SU-DHL-6 (cell line): ENCODE measurements at regions not wholly inside any gene's neighbourhood (a gene's known extent, or its start where the extent isn't known, plus 50 kb on each side); places are given as distances from the start of the nearest gene placed in this dataset.

ENCODE experiments used
- H2AFZ ChIP-seq: fragments of 200-600 bp; sonication (generic); 2 replicates; pipeline ENCODE4 v1.6.1; 2014; ENCODE audit warnings: low read depth, mild to moderate bottlenecking, moderate library complexity, mixed read lengths, antibody characterized with exemption, low read length; ENCODE audit not compliant: severe bottlenecking
- H3F3A ChIP-seq: fragments of 200-600 bp; shearing (Covaris generic); 2 replicates; pipeline ENCODE4 v1.6.0; 2016; ENCODE audit warnings: antibody characterized with exemption, mild to moderate bottlenecking; ENCODE audit not compliant: insufficient read depth
- H3K27ac ChIP-seq: fragments of 200-600 bp; sonication (generic); 2 replicates; pipeline ENCODE4 v1.5.1; 2016; ENCODE audit warnings: low read depth, mild to moderate bottlenecking, low read length, moderate library complexity, mixed read lengths
- H3K27me3 ChIP-seq: fragments of 200-600 bp; sonication (generic), shearing (Covaris generic); 2 replicates; pipeline ENCODE4 v1.6.0; 2014; ENCODE audit warnings: mild to moderate bottlenecking, low read length
- H3K36me3 ChIP-seq: fragments of 200-600 bp; sonication (generic); 2 replicates; pipeline ENCODE4 v1.6.1; 2014; ENCODE audit warnings: mild to moderate bottlenecking, low read length, mixed read lengths
- H3K4me2 ChIP-seq: fragments of 300-600, 200-600 bp; shearing (Covaris generic), sonication (generic); 2 replicates; pipeline ENCODE4 v1.6.0; 2014; ENCODE audit warnings: low read length, low read depth, mild to moderate bottlenecking; ENCODE audit not compliant: poor library complexity, severe bottlenecking
- H3K4me3 ChIP-seq: fragments of 200-600 bp; sonication (generic); 2 replicates; pipeline ENCODE4 v1.5.1; 2014; ENCODE audit warnings: antibody characterized with exemption, low read length, mild to moderate bottlenecking, mixed read lengths; ENCODE audit not compliant: insufficient read depth, poor library complexity, severe bottlenecking
- H3K79me2 ChIP-seq: fragments of 200-600 bp; sonication (generic); 2 replicates; pipeline ENCODE4 v1.6.1; 2014; ENCODE audit warnings: mild to moderate bottlenecking, low read length, moderate library complexity; ENCODE audit not compliant: insufficient read depth
- H3K9ac ChIP-seq: fragments of 200-600 bp; sonication (generic); 2 replicates; pipeline ENCODE4 v1.7.0; 2014; ENCODE audit warnings: mild to moderate bottlenecking, low read length
- H3K9me2 ChIP-seq: fragments of 200-600 bp; sonication (generic); replicated peaks from 2 replicates; pipeline ENCODE4 v1.6.1; 2014; ENCODE audit warnings: low read length; ENCODE audit not compliant: insufficient read depth
- H3K9me3 ChIP-seq: fragments of 200-600 bp; sonication (generic); 2 replicates; pipeline ENCODE4 v1.6.1; 2014; ENCODE audit warnings: low read length, mixed read lengths; ENCODE audit not compliant: insufficient read depth
- H4K20me1 ChIP-seq: fragments of 200-600 bp; sonication (generic); 2 replicates; pipeline ENCODE4 v1.6.1; 2014; ENCODE audit warnings: low read depth, mild to moderate bottlenecking, antibody characterized with exemption, low read length, moderate library complexity, mixed read lengths
- CTCF ChIP-seq: fragments of 200-600 bp; sonication (generic); IDR thresholded peaks from one replicate; pipeline ENCODE4 v1.5.1; 2017; ENCODE audit warnings: antibody characterized with exemption, mild to moderate bottlenecking, low read length, moderate library complexity; ENCODE audit not compliant: insufficient read depth, poor library complexity, severe bottlenecking
- EZH2phosphoT487 ChIP-seq: fragments of 200-600 bp; sonication (generic), shearing (Covaris generic); conservative IDR thresholded peaks from 2 replicates; pipeline ENCODE4 v1.6.1; 2018; ENCODE audit warnings: mild to moderate bottlenecking, antibody characterized with exemption, low read length, moderate library complexity, mixed read lengths

DNA sequence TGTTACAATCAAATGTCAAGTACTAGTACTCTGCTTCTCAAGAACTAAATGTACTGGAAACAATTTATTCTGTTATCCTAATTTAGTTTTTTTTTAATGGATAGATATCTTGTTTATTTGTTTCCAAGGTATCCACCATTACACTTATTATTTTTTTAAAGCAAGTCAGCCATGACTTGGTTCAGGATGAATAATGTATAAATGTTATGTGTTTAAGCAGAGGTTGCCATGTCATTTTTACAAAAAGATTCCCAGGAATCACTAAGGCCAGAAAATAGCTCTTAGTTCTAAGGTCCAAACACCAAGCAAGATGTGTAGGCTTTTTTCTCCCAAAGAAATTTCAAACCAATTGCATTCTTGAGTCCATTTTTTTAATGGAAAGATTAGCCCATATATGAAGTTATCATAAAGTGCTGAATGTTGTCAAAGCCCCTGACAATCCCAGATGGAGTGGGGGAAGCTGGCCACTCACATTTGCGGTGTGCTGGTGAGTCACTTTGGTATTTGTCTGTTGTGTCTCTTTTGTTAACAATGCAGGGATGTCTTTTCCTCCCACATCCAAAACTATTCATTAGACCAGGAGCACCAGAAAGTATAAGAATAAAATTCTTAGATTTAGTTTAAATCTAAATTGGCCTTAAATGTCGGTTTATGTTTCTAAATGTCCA, 158.9 kb downstream of the COL6A3 start:
- no peak overlapping the region for H3K4me2 ChIP-seq
- H3K27ac ChIP-seq: no peak overlapping the region
- H2AFZ ChIP-seq: no peak overlapping the region

DNA sequence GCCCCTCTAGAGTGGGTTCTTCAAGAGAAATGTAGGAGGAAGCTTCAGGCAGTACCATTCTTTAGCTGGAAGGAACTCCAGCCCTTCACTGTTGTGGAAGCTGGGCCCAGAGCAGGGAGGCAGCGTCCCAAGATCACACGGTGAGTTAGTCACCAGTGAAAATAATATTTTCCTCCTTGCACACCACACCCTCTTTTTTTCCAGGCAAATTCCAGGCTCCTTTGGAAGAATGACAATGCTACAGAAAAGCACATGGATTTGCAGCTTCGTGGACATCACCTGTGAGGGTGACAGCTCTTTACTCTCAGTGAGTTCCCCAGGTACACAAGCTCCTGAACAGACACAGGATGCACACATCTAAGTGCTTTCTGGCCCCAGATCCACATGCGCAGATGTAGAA, 157.1 kb downstream of the COL6A3 start:
- TF ChIP-seq EZH2phosphoT487: no peak
- TF ChIP-seq CTCF: no peak
- Histone ChIP-seq H3F3A (no peaks in the 10 kb centered on the region), H3K9me2 (no peaks in the 10 kb centered on the region), H3K9ac (no peak overlapping the region), H4K20me1 (no peaks in the 10 kb centered on the region), H3K9me3 (no peaks in the 10 kb centered on the region), H3K79me2 (no peaks in the 10 kb centered on the region), H2AFZ (no peak overlapping the region), H3K4me3 (no peak overlapping the region), H3K27ac (no peak overlapping the region), H3K27me3 (no peaks in the 10 kb centered on the region; the same call in 1 of the 2 replicates), H3K36me3 (no peaks in the 10 kb centered on the region), H3K4me2 (no peak overlapping the region)

More for the DNA sequence above, 158.9 kb downstream of the COL6A3 start:
- H3K27me3 ChIP-seq: no peaks in the 10 kb centered on the region; the same call in 1 of the 2 replicates
- no peak overlapping the region for H3K9ac ChIP-seq
- no peak overlapping the region for H3K4me3 ChIP-seq
- H3F3A ChIP-seq: no peaks in the 10 kb centered on the region
- H3K36me3 ChIP-seq: no peaks in the 10 kb centered on the region
- no peaks in the 10 kb centered on the region for H3K9me2 ChIP-seq
- TF ChIP-seq CTCF (no peak), EZH2phosphoT487 (no peak)
- no peaks in the 10 kb centered on the region for H3K9me3 ChIP-seq
- H3K79me2 ChIP-seq: no peaks in the 10 kb centered on the region
- H4K20me1 ChIP-seq: no peaks in the 10 kb centered on the region

GRCh38 chr2:237257471-237257951, 156.5 kb downstream of the COL6A3 start:
- no peaks in the 10 kb centered on the region; the same call in 1 of the 2 replicates for H3K27me3 ChIP-seq
- no peak overlapping the region for H3K4me3 ChIP-seq
- H3K4me2 ChIP-seq: no peak overlapping the region
- no peak overlapping the region for H3K27ac ChIP-seq
- H3F3A ChIP-seq: no peaks in the 10 kb centered on the region
- H3K36me3 ChIP-seq: no peaks in the 10 kb centered on the region
- no peak for TF ChIP-seq EZH2phosphoT487
- no peak for TF ChIP-seq CTCF
- H3K9me2 ChIP-seq: no peaks in the 10 kb centered on the region
- no peak overlapping the region for H3K9ac ChIP-seq
- H3K79me2 ChIP-seq: no peaks in the 10 kb centered on the region
- no peaks in the 10 kb centered on the region for H3K9me3 ChIP-seq
- H4K20me1 ChIP-seq: no peaks in the 10 kb centered on the region
- H2AFZ ChIP-seq: no peak overlapping the region
